GM19035 (cell line): ENCODE measurements at regions not wholly inside any gene's neighbourhood (a gene's known extent, or its start where the extent isn't known, plus 50 kb on each side); places are given as distances from the start of the nearest gene placed in this dataset.
"Not testable (repeated sequence)": the region's sequence is repeated elsewhere in the genome, so short reads cannot be mapped to it uniquely, and the experiment has no call there.

Experiments
- ATAC-seq: cut with Tn5 transposase; IDR thresholded peaks from one replicate; pipeline ENCODE4 v1.9.1; 2021; ENCODE audit not compliant: unreplicated experiment

- no peak for ATAC-seq
These were observed 96.1 kb upstream of the DPT start for GRCh38 chr1:168825129-168825528.

- no peak for ATAC-seq
These were observed 96.8 kb upstream of the DPT start for GRCh38 chr1:168825820-168826219.

- no peak for ATAC-seq
These were observed 97.3 kb upstream of the DPT start for GRCh38 chr1:168826269-168826668.

- ATAC-seq, result no peak
These were observed 98.6 kb upstream of the DPT start for GRCh38 chr1:168827557-168827956.

- no peak for ATAC-seq
These were observed 100.9 kb upstream of the DPT start for GRCh38 chr1:168829876-168830275.

GRCh38 chr1:168830562-168830961 lies 101.6 kb upstream of the DPT start:
- no peak for ATAC-seq

GRCh38 chr1:168832661-168833060 lies 103.7 kb upstream of the DPT start:
- ATAC-seq, result no peak

GRCh38 chr1:168833362-168833761 lies 104.4 kb upstream of the DPT start:
- ATAC-seq, result no peak

GRCh38 chr1:168833801-168834224 lies 104.8 kb upstream of the DPT start:
- ATAC-seq, result no peak

GRCh38 chr1:168834225-168834872 lies 105.3 kb upstream of the DPT start:
- no peak for ATAC-seq

- no peak for ATAC-seq
These were observed 106.2 kb upstream of the DPT start for GRCh38 chr1:168835176-168835575.

- ATAC-seq, result no peak
These were observed 106.8 kb upstream of the DPT start for GRCh38 chr1:168835791-168836190.

GRCh38 chr1:168836469-168836868 lies 107.5 kb upstream of the DPT start:
- ATAC-seq, result no peak

GRCh38 chr1:168837230-168837629 lies 108.2 kb upstream of the DPT start:
- ATAC-seq, result not testable (repeated sequence)

- ATAC-seq, result no peak
These were observed 113.3 kb upstream of the DPT start for GRCh38 chr1:168842306-168842705.

- ATAC-seq, result no peak
These were observed 113.9 kb upstream of the DPT start for GRCh38 chr1:168842916-168843315.

GRCh38 chr1:168843401-168843800 lies 114.4 kb upstream of the DPT start:
- no peak for ATAC-seq

GRCh38 chr1:168843950-168844349 lies 114.9 kb upstream of the DPT start:
- no peak for ATAC-seq

GRCh38 chr1:168845140-168845539 lies 116.1 kb upstream of the DPT start:
- no peak for ATAC-seq

GRCh38 chr1:168848051-168848450 lies 119.0 kb upstream of the DPT start:
- no peak for ATAC-seq

- ATAC-seq, result no peak
These were observed 132.5 kb upstream of the DPT start for GRCh38 chr1:168861421-168862004.

- no peak for ATAC-seq
These were observed 134.8 kb upstream of the DPT start for GRCh38 chr1:168863772-168864171.

- ATAC-seq, result no peak
These were observed 135.3 kb upstream of the DPT start for GRCh38 chr1:168864266-168864665.
